Stimulated activated naive CD4-positive, alpha-beta T cell treated with Interleukin-2 at 50 U/mL for 16 hours (primary cell): ENCODE measurements at regions not wholly inside any gene's neighbourhood (a gene's known extent, or its start where the extent isn't known, plus 50 kb on each side); places are given as distances from the start of the nearest gene placed in this dataset.

Source experiments
- DNase-seq: peaks from one replicate; lab custom pipeline; 2025; lab: John Stamatoyannopoulos, UW

DNA sequence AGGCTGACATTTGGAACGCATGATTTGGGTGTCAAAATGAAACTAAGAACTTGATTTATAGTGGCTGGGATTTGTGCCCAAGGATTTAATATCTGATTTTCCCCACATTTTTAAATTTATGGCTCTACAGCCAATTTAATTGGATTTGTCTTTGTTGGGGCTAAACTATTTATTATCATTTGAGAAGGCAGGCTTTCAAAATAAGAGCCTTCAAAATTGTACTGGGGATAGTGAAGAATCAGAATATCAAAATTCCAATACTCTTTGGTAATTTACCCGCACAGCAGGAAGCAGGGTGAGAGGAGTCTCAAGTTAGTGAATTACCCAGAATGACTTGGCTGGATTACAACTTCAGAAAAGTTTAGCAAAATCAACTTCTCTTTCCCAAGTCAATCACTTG lies 278.1 kb downstream of the LRATD1 start:
- no peak for DNase-seq

GRCh38 chr2:14915983-14916382 lies 283.5 kb downstream of the LRATD1 start:
- no peak for DNase-seq

GRCh38 chr2:14923820-14924580 lies 291.5 kb downstream of the LRATD1 start:
- DNase-seq = no peak

DNA sequence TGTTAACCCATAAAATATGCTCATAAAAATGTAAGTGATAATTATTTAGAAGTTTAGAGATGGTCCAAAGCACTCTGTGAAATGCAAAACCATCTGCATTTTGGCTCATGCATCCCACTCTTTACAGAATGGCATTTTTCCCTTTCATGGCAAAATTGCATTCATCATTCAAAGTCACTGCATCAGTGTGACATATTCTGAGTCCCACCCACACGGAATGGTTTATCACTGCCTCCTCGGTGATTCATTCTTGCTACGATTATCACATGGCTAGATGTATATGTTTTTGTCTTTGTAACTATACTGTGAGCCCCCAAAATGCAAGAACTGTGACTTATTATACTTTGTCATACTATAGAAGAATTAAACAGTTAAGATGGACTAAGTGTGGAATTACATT lies 293.0 kb downstream of the LRATD1 start:
- no peak for DNase-seq

- no peak for DNase-seq
These were observed 294.6 kb downstream of the LRATD1 start for GRCh38 chr2:14927021-14927564.

GRCh38 chr2:14928056-14928455 lies 295.5 kb downstream of the LRATD1 start:
- DNase-seq = no peak

- no peak for DNase-seq
These were observed 297.9 kb downstream of the LRATD1 start for GRCh38 chr2:14930441-14930840.

DNA sequence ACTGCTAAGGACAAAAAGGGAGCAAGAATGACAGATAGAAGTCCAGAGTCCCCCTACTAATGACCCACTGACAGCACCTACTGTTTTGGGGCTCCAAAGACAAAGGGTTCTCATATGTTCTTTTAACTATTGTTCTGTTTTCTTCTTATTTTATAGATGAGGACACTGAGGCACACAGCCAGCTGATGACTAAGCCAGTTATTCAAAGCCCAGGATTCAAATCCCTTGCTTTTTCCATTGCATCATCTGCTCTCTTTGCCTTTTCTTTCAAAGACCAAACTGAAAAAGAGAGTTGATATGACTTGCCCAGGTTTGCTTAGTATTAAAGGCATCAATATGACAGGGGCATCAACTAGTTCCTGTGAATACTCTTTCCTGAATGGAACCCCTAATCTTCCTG lies 299.8 kb downstream of the LRATD1 start:
- no peak for DNase-seq

DNA sequence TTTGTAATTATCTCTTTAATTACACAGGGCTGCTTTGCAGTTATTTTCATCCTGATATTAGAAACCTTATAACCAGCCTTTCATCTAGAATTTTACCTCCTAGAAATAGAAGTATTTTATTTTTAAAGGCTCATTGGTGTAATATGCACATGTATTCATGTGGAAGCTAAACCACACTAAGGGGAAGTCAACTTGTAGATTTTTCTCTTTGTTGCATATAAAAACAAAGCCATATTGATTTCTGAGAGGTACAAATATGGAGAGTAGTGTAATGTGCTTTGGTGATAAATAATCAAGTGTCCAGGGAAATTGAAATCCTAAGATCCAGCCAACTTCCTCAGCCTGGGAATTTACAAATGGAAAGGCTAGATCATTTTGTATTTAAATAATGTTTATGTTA lies 301.2 kb downstream of the LRATD1 start:
- no peak for DNase-seq

DNA sequence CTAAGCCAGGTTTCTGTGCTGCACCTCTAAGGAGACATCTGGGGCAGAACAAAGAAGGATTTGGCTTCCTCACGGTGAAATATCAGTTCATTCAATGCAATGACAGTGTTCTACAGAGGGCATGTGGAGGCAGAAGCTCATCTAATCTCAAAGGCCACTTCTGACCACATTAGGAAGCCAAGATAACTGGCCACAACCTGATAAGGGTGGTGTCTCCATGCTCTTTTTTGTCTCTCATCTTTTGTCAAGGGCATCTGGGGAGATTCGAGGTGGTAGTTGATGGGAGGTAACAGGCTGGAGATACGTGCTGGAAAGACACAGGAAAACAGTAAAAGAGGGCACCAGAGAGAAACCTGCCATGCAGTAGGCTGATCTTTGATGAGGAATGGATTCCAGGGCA lies 303.9 kb downstream of the LRATD1 start:
- no peak for DNase-seq

DNA sequence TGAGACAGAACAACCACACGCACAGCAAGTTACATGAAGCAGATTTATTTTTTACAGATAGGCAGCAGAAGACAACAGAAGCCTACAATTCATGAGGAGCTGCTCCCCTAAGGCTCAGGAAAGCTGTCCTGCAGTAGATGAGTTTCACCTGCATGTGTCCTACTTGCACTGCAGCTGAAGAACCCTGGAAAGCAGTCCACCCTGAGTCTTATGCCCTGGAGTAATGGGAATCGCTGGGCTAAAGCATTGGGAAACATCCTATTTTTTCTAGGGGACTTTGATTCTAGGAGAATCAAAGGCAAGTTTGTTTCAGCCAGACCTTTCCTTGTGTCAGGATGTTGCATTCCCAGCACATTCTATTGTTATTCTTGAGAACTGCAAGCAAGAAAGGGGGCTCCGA lies 304.8 kb downstream of the LRATD1 start:
- DNase-seq = no peak

DNA sequence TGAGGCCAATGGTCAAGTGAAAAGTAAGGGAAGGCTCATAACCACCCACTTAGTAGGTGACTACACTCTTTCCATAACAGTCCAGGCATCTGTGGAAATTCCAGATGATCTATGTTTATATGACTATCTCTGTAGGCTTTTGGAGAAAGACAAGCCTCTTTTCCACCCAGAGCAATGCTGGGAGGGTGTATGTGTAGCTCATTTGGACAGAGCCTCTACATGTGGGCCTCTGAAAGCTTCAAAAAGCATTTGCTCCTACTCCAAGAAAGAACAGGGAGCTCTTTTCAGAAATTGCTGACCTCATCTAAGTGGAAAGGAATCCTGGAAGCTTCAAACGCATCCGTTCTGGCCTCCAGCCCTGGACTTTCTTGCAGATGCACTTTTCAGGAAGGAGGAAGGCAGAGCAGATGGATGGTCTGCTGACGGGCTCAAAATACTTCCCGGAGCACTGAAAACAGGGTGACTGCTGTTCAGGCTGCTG lies 308.7 kb downstream of the LRATD1 start:
- no peak for DNase-seq

DNA sequence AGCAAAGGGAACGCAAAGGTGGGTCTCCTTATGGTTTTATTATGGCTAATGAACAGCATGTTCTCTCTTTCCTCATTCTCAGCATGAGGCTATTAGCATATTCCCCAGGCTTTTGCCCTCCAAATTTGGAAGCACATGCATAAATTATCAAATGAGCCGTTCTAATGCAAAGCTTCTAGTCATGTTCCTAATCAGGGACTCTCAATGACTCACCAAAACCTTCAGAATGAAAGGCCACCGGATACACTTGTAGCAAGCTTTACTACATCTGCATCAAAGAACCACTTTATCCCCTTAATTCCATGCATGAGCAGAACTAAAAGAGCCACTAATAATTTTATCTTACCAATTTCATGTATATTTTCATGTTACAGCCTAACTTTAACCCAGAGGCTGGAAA lies 310.5 kb downstream of the LRATD1 start:
- no peak for DNase-seq

DNA sequence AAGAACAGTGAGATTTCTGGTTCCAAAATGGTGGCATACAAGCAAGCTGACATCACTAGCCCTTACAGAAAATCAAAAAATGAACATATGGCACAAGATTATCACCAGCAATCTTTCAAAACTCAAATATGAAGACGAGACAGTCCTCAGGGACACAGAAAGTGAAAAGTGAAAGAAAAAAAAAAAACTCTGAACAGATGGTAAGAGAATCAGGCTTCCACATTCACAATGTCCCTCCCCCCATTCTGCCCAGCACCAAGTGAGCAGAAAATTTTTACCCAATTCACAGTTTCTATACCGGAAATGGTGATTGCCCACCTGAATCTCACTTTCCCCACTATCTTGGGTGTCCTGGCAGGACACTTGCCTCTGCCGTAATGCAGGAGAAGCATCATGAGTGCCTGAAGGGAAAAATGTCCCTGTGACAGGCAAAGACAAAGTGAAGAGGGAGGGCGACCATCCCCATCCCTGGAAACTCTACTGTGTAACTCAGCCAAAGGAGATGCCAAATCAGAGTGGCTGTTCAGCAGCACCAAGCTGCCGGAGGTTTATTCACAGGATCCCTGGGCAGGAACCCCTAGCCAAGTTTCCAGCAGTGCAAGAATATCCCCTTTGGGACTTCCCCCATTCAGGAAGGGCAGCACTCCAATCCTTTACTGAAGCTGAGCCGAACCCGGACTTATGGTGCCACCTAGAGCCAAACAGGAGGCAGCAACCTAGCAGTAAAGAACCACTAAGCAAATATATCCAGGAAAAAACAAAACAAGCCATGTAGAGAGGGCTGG lies 312.2 kb downstream of the LRATD1 start:
- no peak for DNase-seq

- no peak for DNase-seq
These were observed 319.2 kb downstream of the LRATD1 start for GRCh38 chr2:14951569-14952285.

- no peak for DNase-seq
These were observed 320.0 kb downstream of the LRATD1 start for GRCh38 chr2:14952400-14952963.

DNA sequence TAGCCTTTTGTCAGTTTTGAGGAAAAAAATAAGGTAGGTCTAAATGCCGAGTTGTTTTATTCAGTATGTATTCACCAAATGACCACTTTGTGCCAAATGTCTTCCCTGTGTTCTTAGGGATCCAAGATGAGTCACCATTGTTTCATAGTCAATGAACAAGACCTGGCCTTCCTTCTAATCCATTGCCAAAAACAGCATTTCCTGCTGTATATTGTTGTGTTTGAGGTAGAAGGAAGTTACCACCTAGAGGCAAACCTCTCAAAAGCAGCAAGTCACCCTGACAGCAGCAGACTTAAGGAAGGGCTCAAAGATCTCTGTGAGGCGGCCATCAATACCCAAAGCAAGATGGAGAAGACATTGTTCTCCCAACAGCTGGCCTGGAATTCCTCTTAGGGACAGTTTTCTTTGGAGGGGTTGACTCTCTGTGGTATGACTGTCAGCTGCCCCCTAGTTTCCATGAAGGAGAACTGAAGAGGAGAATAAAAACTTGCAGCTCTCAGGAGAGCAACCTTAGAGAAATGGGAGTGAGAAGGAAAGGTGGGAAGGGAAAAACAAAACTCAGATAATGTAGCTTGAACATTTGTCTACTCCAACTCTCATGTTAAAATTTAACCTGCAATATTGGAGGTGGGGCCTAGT lies 328.3 kb downstream of the LRATD1 start:
- DNase-seq = no peak

DNA sequence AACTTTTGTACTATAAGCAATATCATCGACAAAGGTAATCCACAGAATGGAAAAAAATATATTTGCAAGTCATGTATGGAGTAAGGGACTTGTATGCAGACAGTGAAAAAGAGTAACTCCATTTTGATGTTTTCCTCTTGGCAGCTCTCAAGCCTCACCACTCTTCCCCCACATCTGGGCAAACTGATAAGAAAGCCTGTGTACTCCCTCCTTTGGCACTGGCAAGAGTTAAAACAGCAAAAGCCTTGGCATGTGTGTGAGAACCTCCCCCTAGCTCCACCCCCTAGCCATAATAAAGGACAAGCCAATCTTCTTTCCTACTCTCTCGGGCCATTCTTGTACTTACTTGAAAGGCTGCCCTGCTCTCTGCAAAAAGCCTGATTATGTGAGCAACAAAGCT lies 335.2 kb downstream of the LRATD1 start:
- no peak for DNase-seq

DNA sequence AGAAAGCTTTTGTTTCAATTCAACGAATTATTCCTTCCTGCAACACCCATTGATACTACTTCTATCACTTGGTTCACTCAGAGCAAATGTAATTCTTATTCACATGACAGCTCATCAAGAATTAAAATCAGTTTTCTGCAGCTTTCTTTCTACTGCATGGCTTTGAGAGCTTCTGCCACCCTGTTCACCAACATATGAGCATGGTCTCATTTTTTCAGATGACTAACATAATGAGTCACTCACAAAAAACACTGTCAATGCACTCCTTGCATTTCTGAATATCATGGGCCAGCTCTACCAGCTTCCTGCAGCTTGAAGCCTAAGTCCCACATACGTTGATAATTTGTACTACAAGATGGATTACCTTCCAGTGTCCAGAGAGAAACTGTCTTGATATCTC lies 342.9 kb downstream of the LRATD1 start:
- DNase-seq = no peak

- DNase-seq = no peak
These were observed 344.5 kb downstream of the LRATD1 start for GRCh38 chr2:14977021-14977420.

DNA sequence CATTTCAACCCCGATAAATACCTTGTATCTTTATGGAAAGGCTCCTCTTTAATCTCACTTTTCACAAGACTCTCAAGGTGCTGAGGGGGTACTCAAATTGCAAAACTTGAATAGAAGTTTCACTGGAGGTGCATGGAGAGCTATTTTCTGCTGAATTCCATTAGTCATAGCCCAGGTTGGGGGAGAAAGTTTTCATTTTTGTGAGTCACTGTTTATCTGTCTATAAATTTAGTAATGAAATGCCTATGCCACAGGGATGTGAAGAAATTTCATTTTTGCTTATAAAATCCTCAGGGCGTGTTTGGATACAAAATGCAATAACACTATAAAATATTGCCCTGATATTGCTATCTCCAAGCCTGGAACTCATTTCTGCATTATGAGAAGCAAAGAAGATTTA lies 346.3 kb downstream of the LRATD1 start:
- DNase-seq = no peak

- no peak for DNase-seq
These were observed 350.3 kb downstream of the LRATD1 start for GRCh38 chr2:14982790-14983189.
